ENCODE measurements at regions not wholly inside any gene's neighbourhood (a gene's known extent, or its start where the extent isn't known, plus 50 kb on each side); places are given as distances from the start of the nearest gene placed in this dataset.

- H3K4me3 ChIP-seq = no peak overlapping the region
- H3K36me3 ChIP-seq (ENCODE audit: insufficient read depth, low read length) = no peaks in the 10 kb centered on the region
- H3K9ac ChIP-seq (ENCODE audit: insufficient read length) = no peak overlapping the region
- TF ChIP-seq EZH2 (IDR thresholded peaks at IDR 0.05) (no peak), FOXP2 (optimal IDR thresholded peaks at IDR 0.05; ENCODE audit: control extremely low read depth, extremely low read length, insufficient read depth) (no peak), POLR2AphosphoS5 (IDR thresholded peaks at IDR 0.05; ENCODE audit: borderline replicate concordance, low read depth, low read length) (no peak)
- H3K9me3 ChIP-seq (ENCODE audit: low read depth, low read length) = no peaks in the 10 kb centered on the region
- DNase-seq (ENCODE audit: low read depth, low spot score) = no peak
- H3K27ac ChIP-seq = no peak overlapping the region
These were observed 736.9 kb downstream of the EFNB2 start for GRCh38 chr13:105798541-105798940.

GRCh38 chr13:105796081-105796480 is 739.4 kb downstream of the EFNB2 start:
- Histone ChIP-seq H3K4me3 (no peak overlapping the region), H3K27ac (no peak overlapping the region), H3K9me3 (ENCODE audit: low read depth, low read length) (no peaks in the 10 kb centered on the region), H3K9ac (ENCODE audit: insufficient read length) (no peak overlapping the region), H3K36me3 (ENCODE audit: insufficient read depth, low read length) (no peaks in the 10 kb centered on the region)
- no peak for TF ChIP-seq EZH2 (IDR thresholded peaks at IDR 0.05)
- TF ChIP-seq FOXP2 (optimal IDR thresholded peaks at IDR 0.05; ENCODE audit: control extremely low read depth, extremely low read length, insufficient read depth) = no peak
- TF ChIP-seq POLR2AphosphoS5 (IDR thresholded peaks at IDR 0.05; ENCODE audit: borderline replicate concordance, low read depth, low read length) = no peak
- DNase-seq (ENCODE audit: low read depth, low spot score) = no peak

GRCh38 chr13:105790923-105791322 is 744.5 kb downstream of the EFNB2 start:
- no peaks in the 10 kb centered on the region for H3K9me3 ChIP-seq (ENCODE audit: low read depth, low read length)
- no peak for TF ChIP-seq EZH2 (IDR thresholded peaks at IDR 0.05)
- no peak for TF ChIP-seq FOXP2 (optimal IDR thresholded peaks at IDR 0.05; ENCODE audit: control extremely low read depth, extremely low read length, insufficient read depth)
- no peak for TF ChIP-seq POLR2AphosphoS5 (IDR thresholded peaks at IDR 0.05; ENCODE audit: borderline replicate concordance, low read depth, low read length)

GRCh38 chr13:105788530-105788929 is 746.9 kb downstream of the EFNB2 start:
- TF ChIP-seq FOXP2 (optimal IDR thresholded peaks at IDR 0.05; ENCODE audit: control extremely low read depth, extremely low read length, insufficient read depth) = no peak
- TF ChIP-seq POLR2AphosphoS5 (IDR thresholded peaks at IDR 0.05; ENCODE audit: borderline replicate concordance, low read depth, low read length) = no peak
- TF ChIP-seq EZH2 (IDR thresholded peaks at IDR 0.05) = no peak

More at GRCh38 chr13:105790923-105791322, 744.5 kb downstream of the EFNB2 start:
- Histone ChIP-seq H3K4me3 (no peak overlapping the region), H3K27ac (no peak overlapping the region), H3K9ac (ENCODE audit: insufficient read length) (no peak overlapping the region), H3K36me3 (ENCODE audit: insufficient read depth, low read length) (no peaks in the 10 kb centered on the region)
- DNase-seq (ENCODE audit: low read depth, low spot score) = no peak

GRCh38 chr13:105787632-105788031 is 747.8 kb downstream of the EFNB2 start:
- no peak overlapping the region for H3K27ac ChIP-seq
- DNase-seq (ENCODE audit: low read depth, low spot score) = no peak
- H3K4me3 ChIP-seq = no peak overlapping the region
- TF ChIP-seq POLR2AphosphoS5 (IDR thresholded peaks at IDR 0.05; ENCODE audit: borderline replicate concordance, low read depth, low read length) (no peak), FOXP2 (optimal IDR thresholded peaks at IDR 0.05; ENCODE audit: control extremely low read depth, extremely low read length, insufficient read depth) (no peak), EZH2 (IDR thresholded peaks at IDR 0.05) (no peak)
- H3K9ac ChIP-seq (ENCODE audit: insufficient read length) = no peak overlapping the region
- no peaks in the 10 kb centered on the region for H3K36me3 ChIP-seq (ENCODE audit: insufficient read depth, low read length)
- H3K9me3 ChIP-seq (ENCODE audit: low read depth, low read length) = no peaks in the 10 kb centered on the region

More at GRCh38 chr13:105788530-105788929, 746.9 kb downstream of the EFNB2 start:
- no peak for DNase-seq (ENCODE audit: low read depth, low spot score)
- Histone ChIP-seq H3K9ac (ENCODE audit: insufficient read length) (no peak overlapping the region), H3K36me3 (ENCODE audit: insufficient read depth, low read length) (no peaks in the 10 kb centered on the region), H3K4me3 (no peak overlapping the region), H3K9me3 (ENCODE audit: low read depth, low read length) (no peaks in the 10 kb centered on the region), H3K27ac (no peak overlapping the region)

GRCh38 chr13:105785436-105785835 is 750.0 kb downstream of the EFNB2 start:
- H3K9ac ChIP-seq (ENCODE audit: insufficient read length) = no peak overlapping the region
- no peak overlapping the region for H3K4me3 ChIP-seq
- H3K9me3 ChIP-seq (ENCODE audit: low read depth, low read length) = no peaks in the 10 kb centered on the region
- no peak for TF ChIP-seq POLR2AphosphoS5 (IDR thresholded peaks at IDR 0.05; ENCODE audit: borderline replicate concordance, low read depth, low read length)
- TF ChIP-seq EZH2 (IDR thresholded peaks at IDR 0.05) = no peak
- no peak for TF ChIP-seq FOXP2 (optimal IDR thresholded peaks at IDR 0.05; ENCODE audit: control extremely low read depth, extremely low read length, insufficient read depth)
- no peak for DNase-seq (ENCODE audit: low read depth, low spot score)
- no peaks in the 10 kb centered on the region for H3K36me3 ChIP-seq (ENCODE audit: insufficient read depth, low read length)
- H3K27ac ChIP-seq = no peak overlapping the region

- no peak for TF ChIP-seq EZH2 (IDR thresholded peaks at IDR 0.05)
- TF ChIP-seq FOXP2 (optimal IDR thresholded peaks at IDR 0.05; ENCODE audit: control extremely low read depth, extremely low read length, insufficient read depth) = no peak
- TF ChIP-seq POLR2AphosphoS5 (IDR thresholded peaks at IDR 0.05; ENCODE audit: borderline replicate concordance, low read depth, low read length) = no peak
- H3K9ac ChIP-seq (ENCODE audit: insufficient read length) = no peak overlapping the region
- H3K4me3 ChIP-seq = no peak overlapping the region
- no peak overlapping the region for H3K27ac ChIP-seq
- no peaks in the 10 kb centered on the region for H3K36me3 ChIP-seq (ENCODE audit: insufficient read depth, low read length)
- DNase-seq (ENCODE audit: low read depth, low spot score) = no peak
- H3K9me3 ChIP-seq (ENCODE audit: low read depth, low read length) = no peaks in the 10 kb centered on the region
These were observed 752.2 kb downstream of the EFNB2 start for GRCh38 chr13:105783261-105783660.

GRCh38 chr13:105778196-105778595 is 757.3 kb downstream of the EFNB2 start:
- H3K9ac ChIP-seq (ENCODE audit: insufficient read length) = no peak overlapping the region
- no peak overlapping the region for H3K27ac ChIP-seq
- no peak for DNase-seq (ENCODE audit: low read depth, low spot score)
- H3K9me3 ChIP-seq (ENCODE audit: low read depth, low read length) = no peaks in the 10 kb centered on the region
- no peaks in the 10 kb centered on the region for H3K36me3 ChIP-seq (ENCODE audit: insufficient read depth, low read length)
- H3K4me3 ChIP-seq = no peak overlapping the region
- TF ChIP-seq EZH2 (IDR thresholded peaks at IDR 0.05) = no peak
- no peak for TF ChIP-seq POLR2AphosphoS5 (IDR thresholded peaks at IDR 0.05; ENCODE audit: borderline replicate concordance, low read depth, low read length)
- no peak for TF ChIP-seq FOXP2 (optimal IDR thresholded peaks at IDR 0.05; ENCODE audit: control extremely low read depth, extremely low read length, insufficient read depth)

Measured in SK-N-MC (cell line).